Liver (tissue), 9 donors: ENCODE measurements at regions not wholly inside any gene's neighbourhood (a gene's known extent, or its start where the extent isn't known, plus 50 kb on each side); places are given as distances from the start of the nearest gene placed in this dataset. TPM values are rescaled to one million over a fixed set of nuclear protein-coding genes. Genes with fewer than 3 reads are reported as not detected.

Source experiments
- DNase-seq: peaks from one replicate; pipeline ENCODE4 v3.0.0-alpha.2; 2017; ENCODE audit warnings: low spot score
- H3K27ac ChIP-seq, 2 donors: one replicate each; pipeline ENCODE4 v1.7.0; 2013; ENCODE audit warnings: inconsistent platforms in 2 of 2, low read length in 2 of 2, control low read depth in 1 of 2, low read depth in 1 of 2, mild to moderate bottlenecking in 1 of 2
- H3K27me3 ChIP-seq, 4 donors: one replicate each; pipeline versions ENCODE4 v1.6.1 to v1.7.0; 2013; ENCODE audit warnings: low read length in 3 of 4, inconsistent platforms in 1 of 4, mild to moderate bottlenecking in 1 of 4, moderate library complexity in 1 of 4; ENCODE audit not compliant: control insufficient read depth in 4 of 4, insufficient read depth in 4 of 4
- H3K36me3 ChIP-seq, 4 donors: one replicate each; pipeline versions ENCODE4 v1.6.1 to v1.7.0; 2013; ENCODE audit warnings: low read length in 3 of 4, mild to moderate bottlenecking in 3 of 4, low read depth in 1 of 4, moderate library complexity in 1 of 4; ENCODE audit not compliant: control insufficient read depth in 4 of 4, insufficient read depth in 3 of 4
- H3K4me1 ChIP-seq, 4 donors: one replicate each; pipeline versions ENCODE4 v1.6.1 to v1.7.0; 2013; ENCODE audit warnings: low read length in 3 of 4, mild to moderate bottlenecking in 3 of 4, moderate library complexity in 1 of 4; ENCODE audit not compliant: control insufficient read depth in 4 of 4, insufficient read depth in 4 of 4
- H3K4me3 ChIP-seq, 3 donors: one replicate each; pipeline versions ENCODE4 v1.6.1 to v1.7.0; 2013; ENCODE audit warnings: low read length in 3 of 3, control low read depth in 1 of 3, low read depth in 1 of 3, mild to moderate bottlenecking in 1 of 3
- H3K9ac ChIP-seq, 2 donors: one replicate each; pipeline ENCODE4 v1.7.0; 2013; ENCODE audit warnings: low read length in 2 of 2, mild to moderate bottlenecking in 2 of 2, moderate library complexity in 2 of 2, control low read depth in 1 of 2, low read depth in 1 of 2
- H3K9me3 ChIP-seq, 4 donors: one replicate each; pipeline versions ENCODE4 v1.6.1 to v1.7.0; 2013; ENCODE audit warnings: low read length in 3 of 4; ENCODE audit not compliant: control insufficient read depth in 4 of 4
- FOXA1 ChIP-seq: IDR thresholded peaks from 2 replicates; pipeline ENCODE4 v1.6.1; 2016; ENCODE audit warnings: antibody characterized with exemption
- HNF4G ChIP-seq: IDR thresholded peaks from 2 replicates; pipeline ENCODE4 v1.6.1; 2016; ENCODE audit warnings: antibody characterized with exemption
- JUND ChIP-seq, 2 donors: IDR thresholded peaks; 2 replicates each; pipeline ENCODE4 v1.6.1; 2016; ENCODE audit warnings: antibody characterized with exemption in 2 of 2
- RAD21 ChIP-seq, 2 donors: IDR thresholded peaks; 2 replicates each; pipeline ENCODE4 v1.6.1; 2016; ENCODE audit warnings: antibody characterized with exemption in 2 of 2, mild to moderate bottlenecking in 2 of 2
- SP1 ChIP-seq: IDR thresholded peaks from 2 replicates; pipeline ENCODE4 v1.6.1; 2018; ENCODE audit warnings: antibody characterized with exemption, mild to moderate bottlenecking
- YY1 ChIP-seq: IDR thresholded peaks from 2 replicates; pipeline ENCODE4 v1.6.1; 2016; ENCODE audit warnings: antibody characterized with exemption, mild to moderate bottlenecking
- WGBS: extraction: QIAGEN DNeasy Blood & Tissue Kit; methylation state at CpG from one replicate; pipeline ENCODE4 v1.1.7; 2013; 5-methylcytosine and 5-hydroxymethylcytosine counted together
- small RNA-seq: library from RNA; depleted of rRNA; stranded (forward); fragments of <200 nt; gene quantifications from one replicate; pipeline ENCODE3, GENCODE V24; 2014
- TF ChIP-seq, protein P1 (sequence below): IDR thresholded peaks from 2 replicates; pipeline ENCODE4 v1.6.1; 2016; ENCODE audit warnings: antibody characterized with exemption
- TF ChIP-seq, protein P2 (sequence below): IDR thresholded peaks from 2 replicates; pipeline ENCODE4 v1.6.1; 2016; ENCODE audit warnings: antibody characterized with exemption
- TF ChIP-seq, protein P3 (sequence below): fragments of 150-350 bp; IDR thresholded peaks from 2 replicates; pipeline ENCODE4 v1.5.1; 2017; ENCODE audit warnings: improper control_type of control experiment, low read depth, low read length; ENCODE audit not compliant: missing input control
- TF ChIP-seq, protein P4 (sequence below): IDR thresholded peaks from 2 replicates; pipeline ENCODE4 v1.6.1; 2016; ENCODE audit warnings: antibody characterized with exemption
- donor health status: healthy.
- donor health status: healthy.
- donor health status: healthy.
- donor health status: healthy.
- donor health status: healthy.

DNA sequence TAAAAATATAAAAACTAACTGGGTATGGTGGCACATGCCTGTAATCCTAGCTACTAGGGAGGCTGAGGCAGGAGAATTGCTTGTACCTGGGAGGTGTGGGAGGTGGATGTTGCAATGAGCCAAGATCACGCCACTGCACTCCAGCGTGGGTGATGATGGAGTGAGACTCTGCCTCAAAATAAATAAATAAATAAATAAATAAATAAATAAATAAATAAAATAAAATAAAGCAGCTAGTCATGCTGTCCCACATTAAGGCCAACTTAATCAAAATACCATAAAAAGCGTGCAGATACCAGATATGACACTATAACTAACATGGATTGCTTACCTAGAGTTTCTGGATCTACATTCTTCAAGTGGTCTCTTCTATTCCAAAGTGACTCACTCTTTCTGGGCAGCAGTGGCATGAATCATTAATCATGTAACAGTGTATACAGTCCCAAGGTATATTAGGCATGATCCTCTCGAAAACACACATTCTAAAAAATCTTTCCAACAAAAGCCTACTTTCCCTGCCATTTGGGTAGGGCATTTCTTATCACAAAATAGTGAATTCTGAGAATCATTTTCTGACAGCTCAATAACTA lies 187.1 kb downstream of the ELAVL2 start:
- 92% methylated on average over 4 of the region's 4 CpGs for WGBS
- no peaks in the 10 kb centered on the region for H3K9me3 ChIP-seq
- no peaks in the 10 kb centered on the region for H3K4me1 ChIP-seq
- H3K27ac ChIP-seq = no peak overlapping the region
- no peak overlapping the region for H3K9ac ChIP-seq
- no peak for DNase-seq
- TF ChIP-seq RAD21 (IDR thresholded peaks at IDR 0.05) (no peak), HNF4G (no peak), SP1 (no peak), FOXA1 (no peak), YY1 (no peak), JUND (IDR thresholded peaks at IDR 0.05) (no peak)
- TF ChIP-seq, protein P1, sequence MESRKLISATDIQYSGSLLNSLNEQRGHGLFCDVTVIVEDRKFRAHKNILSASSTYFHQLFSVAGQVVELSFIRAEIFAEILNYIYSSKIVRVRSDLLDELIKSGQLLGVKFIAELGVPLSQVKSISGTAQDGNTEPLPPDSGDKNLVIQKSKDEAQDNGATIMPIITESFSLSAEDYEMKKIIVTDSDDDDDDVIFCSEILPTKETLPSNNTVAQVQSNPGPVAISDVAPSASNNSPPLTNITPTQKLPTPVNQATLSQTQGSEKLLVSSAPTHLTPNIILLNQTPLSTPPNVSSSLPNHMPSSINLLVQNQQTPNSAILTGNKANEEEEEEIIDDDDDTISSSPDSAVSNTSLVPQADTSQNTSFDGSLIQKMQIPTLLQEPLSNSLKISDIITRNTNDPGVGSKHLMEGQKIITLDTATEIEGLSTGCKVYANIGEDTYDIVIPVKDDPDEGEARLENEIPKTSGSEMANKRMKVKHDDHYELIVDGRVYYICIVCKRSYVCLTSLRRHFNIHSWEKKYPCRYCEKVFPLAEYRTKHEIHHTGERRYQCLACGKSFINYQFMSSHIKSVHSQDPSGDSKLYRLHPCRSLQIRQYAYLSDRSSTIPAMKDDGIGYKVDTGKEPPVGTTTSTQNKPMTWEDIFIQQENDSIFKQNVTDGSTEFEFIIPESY = no peak
- TF ChIP-seq, protein P2, sequence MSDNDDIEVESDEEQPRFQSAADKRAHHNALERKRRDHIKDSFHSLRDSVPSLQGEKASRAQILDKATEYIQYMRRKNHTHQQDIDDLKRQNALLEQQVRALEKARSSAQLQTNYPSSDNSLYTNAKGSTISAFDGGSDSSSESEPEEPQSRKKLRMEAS = no peak
- TF ChIP-seq, protein P3, sequence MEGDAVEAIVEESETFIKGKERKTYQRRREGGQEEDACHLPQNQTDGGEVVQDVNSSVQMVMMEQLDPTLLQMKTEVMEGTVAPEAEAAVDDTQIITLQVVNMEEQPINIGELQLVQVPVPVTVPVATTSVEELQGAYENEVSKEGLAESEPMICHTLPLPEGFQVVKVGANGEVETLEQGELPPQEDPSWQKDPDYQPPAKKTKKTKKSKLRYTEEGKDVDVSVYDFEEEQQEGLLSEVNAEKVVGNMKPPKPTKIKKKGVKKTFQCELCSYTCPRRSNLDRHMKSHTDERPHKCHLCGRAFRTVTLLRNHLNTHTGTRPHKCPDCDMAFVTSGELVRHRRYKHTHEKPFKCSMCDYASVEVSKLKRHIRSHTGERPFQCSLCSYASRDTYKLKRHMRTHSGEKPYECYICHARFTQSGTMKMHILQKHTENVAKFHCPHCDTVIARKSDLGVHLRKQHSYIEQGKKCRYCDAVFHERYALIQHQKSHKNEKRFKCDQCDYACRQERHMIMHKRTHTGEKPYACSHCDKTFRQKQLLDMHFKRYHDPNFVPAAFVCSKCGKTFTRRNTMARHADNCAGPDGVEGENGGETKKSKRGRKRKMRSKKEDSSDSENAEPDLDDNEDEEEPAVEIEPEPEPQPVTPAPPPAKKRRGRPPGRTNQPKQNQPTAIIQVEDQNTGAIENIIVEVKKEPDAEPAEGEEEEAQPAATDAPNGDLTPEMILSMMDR = no peak
- TF ChIP-seq, protein P4, sequence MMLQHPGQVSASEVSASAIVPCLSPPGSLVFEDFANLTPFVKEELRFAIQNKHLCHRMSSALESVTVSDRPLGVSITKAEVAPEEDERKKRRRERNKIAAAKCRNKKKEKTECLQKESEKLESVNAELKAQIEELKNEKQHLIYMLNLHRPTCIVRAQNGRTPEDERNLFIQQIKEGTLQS = no peak
- H3K36me3 ChIP-seq = no peaks in the 10 kb centered on the region
- peaks cover 0 to 4% (median 0%) of the 10 kb centered on the region in 4 donors for H3K27me3 ChIP-seq
- no peak overlapping the region for H3K4me3 ChIP-seq

Small RNAs in the stretch of these regions (small RNA-seq; reads per million reads assigned to genes)
- gene SUMO2P2 = not detected
